ENCODE measurements at regions not wholly inside any gene's neighbourhood (a gene's known extent, or its start where the extent isn't known, plus 50 kb on each side); places are given as distances from the start of the nearest gene placed in this dataset.

GRCh38 chr3:28586325-28586724 lies 237.7 kb upstream of the AZI2 start:
- H3K9me3 ChIP-seq (ENCODE audit: control insufficient read depth, insufficient read depth, low read length): no peaks in the 10 kb centered on the region
- no peak overlapping the region for H3K27ac ChIP-seq (ENCODE audit: low read length)
- no peaks in the 10 kb centered on the region for H3K27me3 ChIP-seq (ENCODE audit: control insufficient read depth, insufficient read depth, low read length)
- peaks cover 0 to 2% of the 10 kb centered on the region in 2 donors for H3K9me3 Mint-ChIP-seq
- H3K36me3 Mint-ChIP-seq: no peaks in the 10 kb centered on the region
- DNase-seq: no peak
- intact Hi-C loops (cut with micrococcal nuclease): no loop called here
- H3K27ac Mint-ChIP-seq: no peak overlapping the region
- TF ChIP-seq CTCF (IDR thresholded peaks at IDR 0.05): no peak
- no peaks in the 10 kb centered on the region for H3K4me1 ChIP-seq (ENCODE audit: control insufficient read depth, insufficient read depth, low read length)
- no peak for ATAC-seq
- H3K4me3 ChIP-seq (ENCODE audit: low read length): no peak overlapping the region
- H3K36me3 ChIP-seq (ENCODE audit: control insufficient read depth, insufficient read depth, low read length): no peaks in the 10 kb centered on the region
- H3K4me3 Mint-ChIP-seq: no peak overlapping the region
- no peaks in the 10 kb centered on the region for H3K4me1 Mint-ChIP-seq
- peaks cover 0 to 6% of the 10 kb centered on the region in 2 donors for H3K27me3 Mint-ChIP-seq (ENCODE audit: low read depth in 2 of 2)

GRCh38 chr3:28587723-28588122 lies 239.1 kb upstream of the AZI2 start:
- Histone ChIP-seq H3K4me1 (ENCODE audit: control insufficient read depth, insufficient read depth, low read length) (no peaks in the 10 kb centered on the region), H3K27ac (ENCODE audit: low read length) (no peak overlapping the region), H3K9me3 (ENCODE audit: control insufficient read depth, insufficient read depth, low read length) (no peaks in the 10 kb centered on the region), H3K27me3 (ENCODE audit: control insufficient read depth, insufficient read depth, low read length) (no peaks in the 10 kb centered on the region), H3K4me3 (ENCODE audit: low read length) (no peak overlapping the region), H3K36me3 (ENCODE audit: control insufficient read depth, insufficient read depth, low read length) (no peaks in the 10 kb centered on the region)
- H3K4me1 Mint-ChIP-seq: no peaks in the 10 kb centered on the region
- ATAC-seq (no peak), DNase-seq (no peak)
- peaks cover 0 to 3% of the 10 kb centered on the region in 2 donors for H3K27me3 Mint-ChIP-seq (ENCODE audit: low read depth in 2 of 2)
- no peaks in the 10 kb centered on the region for H3K36me3 Mint-ChIP-seq
- no peak overlapping the region for H3K27ac Mint-ChIP-seq
- H3K4me3 Mint-ChIP-seq: no peak overlapping the region
- WGBS (ENCODE audit: insufficient coverage): 100% methylated on average over 1 of the region's 3 CpGs
- intact Hi-C loops (cut with micrococcal nuclease): no loop called here
- no peak for TF ChIP-seq CTCF (IDR thresholded peaks at IDR 0.05)
- H3K9me3 Mint-ChIP-seq: peaks cover 0 to 2% of the 10 kb centered on the region in 2 donors

GRCh38 chr3:28590216-28590615 lies 241.6 kb upstream of the AZI2 start:
- no peaks in the 10 kb centered on the region for H3K27me3 Mint-ChIP-seq (ENCODE audit: low read depth in 2 of 2)
- Histone ChIP-seq H3K27ac (ENCODE audit: low read length) (no peak overlapping the region), H3K27me3 (ENCODE audit: control insufficient read depth, insufficient read depth, low read length) (no peaks in the 10 kb centered on the region), H3K4me1 (ENCODE audit: control insufficient read depth, insufficient read depth, low read length) (no peaks in the 10 kb centered on the region), H3K9me3 (ENCODE audit: control insufficient read depth, insufficient read depth, low read length) (no peaks in the 10 kb centered on the region), H3K4me3 (ENCODE audit: low read length) (no peak overlapping the region), H3K36me3 (ENCODE audit: control insufficient read depth, insufficient read depth, low read length) (no peaks in the 10 kb centered on the region)
- ATAC-seq (no peak), DNase-seq (no peak)
- intact Hi-C loops (cut with micrococcal nuclease): no loop called here
- no peaks in the 10 kb centered on the region for H3K36me3 Mint-ChIP-seq
- WGBS (ENCODE audit: insufficient coverage): 71% methylated on average over 2 of the region's 2 CpGs
- no peak overlapping the region for H3K27ac Mint-ChIP-seq
- no peaks in the 10 kb centered on the region for H3K9me3 Mint-ChIP-seq
- no peak overlapping the region for H3K4me3 Mint-ChIP-seq
- H3K4me1 Mint-ChIP-seq: no peaks in the 10 kb centered on the region
- TF ChIP-seq CTCF (IDR thresholded peaks at IDR 0.05): no peak

GRCh38 chr3:28590860-28591259 lies 242.2 kb upstream of the AZI2 start:
- Mint-ChIP-seq H3K9me3 (no peaks in the 10 kb centered on the region), H3K36me3 (no peaks in the 10 kb centered on the region), H3K27ac (no peak overlapping the region), H3K27me3 (ENCODE audit: low read depth in 2 of 2) (no peaks in the 10 kb centered on the region), H3K4me1 (no peaks in the 10 kb centered on the region), H3K4me3 (no peak overlapping the region)
- ATAC-seq (no peak), DNase-seq (no peak)
- intact Hi-C loops (cut with micrococcal nuclease): no loop called here
- Histone ChIP-seq H3K4me1 (ENCODE audit: control insufficient read depth, insufficient read depth, low read length) (no peaks in the 10 kb centered on the region), H3K9me3 (ENCODE audit: control insufficient read depth, insufficient read depth, low read length) (no peaks in the 10 kb centered on the region), H3K36me3 (ENCODE audit: control insufficient read depth, insufficient read depth, low read length) (no peaks in the 10 kb centered on the region), H3K4me3 (ENCODE audit: low read length) (no peak overlapping the region), H3K27ac (ENCODE audit: low read length) (no peak overlapping the region), H3K27me3 (ENCODE audit: control insufficient read depth, insufficient read depth, low read length) (no peaks in the 10 kb centered on the region)
- TF ChIP-seq CTCF (IDR thresholded peaks at IDR 0.05): no peak
- 76% methylated on average over 3 of the region's 3 CpGs for WGBS (ENCODE audit: insufficient coverage)
